GM23338 (cell line): ENCODE measurements at regions not wholly inside any gene's neighbourhood (a gene's known extent, or its start where the extent isn't known, plus 50 kb on each side); places are given as distances from the start of the nearest gene placed in this dataset.

Source experiments
- CTCF ChIP-seq, 2 experiments: fragments of 200-600 bp in 1 of 2; sonication (generic) in 1 of 2; conservative IDR thresholded peaks; 2 replicates each; pipeline versions ENCODE4 v1.5.1 to v1.6.1; 2016 to 2017; ENCODE audit warnings: antibody characterized with exemption in 2 of 2, low read depth in 2 of 2, mild to moderate bottlenecking in 2 of 2, moderate library complexity in 1 of 2
- EZH2 ChIP-seq: fragments of 200-600 bp; sonication (generic); IDR thresholded peaks from one replicate; pipeline ENCODE4 v1.8.0; 2017; ENCODE audit warnings: antibody characterized with exemption, mild to moderate bottlenecking, low read depth; ENCODE audit not compliant: unreplicated experiment

DNA sequence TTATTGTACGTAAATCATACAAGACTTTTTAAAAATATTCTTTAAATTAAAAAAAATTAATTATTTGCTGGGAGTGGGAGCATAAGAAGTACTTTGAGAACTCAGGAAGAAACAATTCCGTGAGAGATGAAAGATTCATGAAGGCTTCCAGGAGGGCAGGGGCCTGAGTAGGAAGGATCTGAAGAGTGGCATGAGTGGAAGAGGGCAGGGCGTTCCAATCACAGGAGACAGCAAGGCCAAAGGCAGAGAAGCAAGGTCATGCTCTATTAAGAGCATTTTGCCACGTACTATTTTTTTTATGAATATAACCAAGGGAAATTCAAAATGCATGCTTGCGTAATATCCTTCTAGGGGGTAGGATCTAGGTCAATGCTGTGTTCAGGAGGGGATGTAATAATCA is 265.5 kb downstream of the ZNF608 start:
- TF ChIP-seq CTCF (conservative IDR thresholded peaks at IDR 0.05; ENCODE audit: low read depth in 2 of 2) (no peak), EZH2 (no peak)
